SK-N-SH treated with all-trans-retinoic acid at 6 μM for 48 hours (cell line): ENCODE measurements at regions not wholly inside any gene's neighbourhood (a gene's known extent, or its start where the extent isn't known, plus 50 kb on each side); places are given as distances from the start of the nearest gene placed in this dataset.

ENCODE experiments used
- ARNTL ChIP-seq: fragments of 450-650 bp; formaldehyde crosslinking; IDR thresholded peaks from 2 replicates; pipeline ENCODE4 v1.5.0; 2020; ENCODE audit warnings: low read depth, mild to moderate bottlenecking, moderate library complexity, borderline replicate concordance
- BACH2 ChIP-seq: fragments of 250-450 bp; sonication (Bioruptor Pico); IDR thresholded peaks from 2 replicates; pipeline ENCODE4 v1.9.0; 2021; ENCODE audit warnings: mild to moderate bottlenecking, borderline replicate concordance
- CSDC2 ChIP-seq: fragments of 250-450 bp; sonication (Bioruptor Pico); IDR thresholded peaks from 2 replicates; pipeline ENCODE4 v1.5.0; 2020; ENCODE audit warnings: mild to moderate bottlenecking, moderate library complexity
- ISL1 ChIP-seq: fragments of 250-450 bp; sonication (Bioruptor Pico); IDR thresholded peaks from 2 replicates; pipeline ENCODE4 v2.1.2; 2022; ENCODE audit warnings: mild to moderate bottlenecking, moderate library complexity
- PPARA ChIP-seq: fragments of 250-450 bp; sonication (Bioruptor Pico); IDR thresholded peaks from 2 replicates; pipeline ENCODE4 v1.5.0; 2020; ENCODE audit warnings: mild to moderate bottlenecking, borderline replicate concordance
- RARB ChIP-seq: fragments of 250-450 bp; sonication (Bioruptor Pico); IDR thresholded peaks from 2 replicates; pipeline ENCODE4 v1.8.0; 2021; ENCODE audit warnings: mild to moderate bottlenecking, moderate library complexity
- ZFP3 ChIP-seq: fragments of 250-450 bp; sonication (Bioruptor Pico); IDR thresholded peaks from 2 replicates; pipeline ENCODE4 v1.5.0; 2020; ENCODE audit warnings: mild to moderate bottlenecking, moderate library complexity
- ZNF565 ChIP-seq: fragments of 450-650 bp; formaldehyde crosslinking; conservative IDR thresholded peaks from 2 replicates; pipeline ENCODE4 v1.5.0; 2020; ENCODE audit warnings: low read depth, mild to moderate bottlenecking, moderate library complexity
- TF ChIP-seq, protein P1 (sequence below): fragments of 250-450 bp; sonication (Bioruptor Pico); IDR thresholded peaks from 2 replicates; pipeline ENCODE4 v1.5.1; 2020; ENCODE audit warnings: low read depth, mild to moderate bottlenecking, moderate library complexity

DNA sequence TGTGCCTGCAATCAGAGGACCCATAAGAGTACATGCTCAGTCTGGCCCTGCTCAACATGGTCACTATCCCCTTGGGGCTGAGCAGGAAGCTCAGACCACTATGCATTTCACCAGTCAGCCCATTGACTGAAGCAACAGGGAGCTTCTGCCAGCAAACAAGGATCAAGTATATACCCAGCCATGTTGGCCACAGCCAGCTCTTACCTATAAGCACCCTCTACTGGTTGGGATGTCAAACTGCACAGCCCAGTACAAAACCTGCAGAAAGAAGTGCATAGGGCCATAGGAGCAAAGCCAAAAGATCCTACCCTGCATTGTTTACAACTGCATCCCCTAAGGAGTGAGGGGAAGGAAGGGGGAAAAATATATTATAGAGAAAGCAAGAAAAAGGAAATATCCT, 214.4 kb upstream of the CPEB2 start:
- TF ChIP-seq ISL1 (CRISPR knock-in tag) = no peak
- TF ChIP-seq ZNF565 (CRISPR knock-in tag) = no peak
- TF ChIP-seq ARNTL (CRISPR knock-in tag) = no peak
- no peak for TF ChIP-seq CSDC2
- no peak for TF ChIP-seq ZFP3 (CRISPR knock-in tag)
- no peak for TF ChIP-seq BACH2
- TF ChIP-seq, protein P1, sequence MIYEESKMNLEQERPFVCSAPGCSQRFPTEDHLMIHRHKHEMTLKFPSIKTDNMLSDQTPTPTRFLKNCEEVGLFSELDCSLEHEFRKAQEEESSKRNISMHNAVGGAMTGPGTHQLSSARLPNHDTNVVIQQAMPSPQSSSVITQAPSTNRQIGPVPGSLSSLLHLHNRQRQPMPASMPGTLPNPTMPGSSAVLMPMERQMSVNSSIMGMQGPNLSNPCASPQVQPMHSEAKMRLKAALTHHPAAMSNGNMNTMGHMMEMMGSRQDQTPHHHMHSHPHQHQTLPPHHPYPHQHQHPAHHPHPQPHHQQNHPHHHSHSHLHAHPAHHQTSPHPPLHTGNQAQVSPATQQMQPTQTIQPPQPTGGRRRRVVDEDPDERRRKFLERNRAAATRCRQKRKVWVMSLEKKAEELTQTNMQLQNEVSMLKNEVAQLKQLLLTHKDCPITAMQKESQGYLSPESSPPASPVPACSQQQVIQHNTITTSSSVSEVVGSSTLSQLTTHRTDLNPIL (CRISPR knock-in tag) = no peak
- TF ChIP-seq PPARA (CRISPR knock-in tag) = no peak
- no peak for TF ChIP-seq RARB (CRISPR knock-in tag)
